HG03521 (cell line): ENCODE measurements at regions not wholly inside any gene's neighbourhood (a gene's known extent, or its start where the extent isn't known, plus 50 kb on each side); places are given as distances from the start of the nearest gene placed in this dataset.

Experiments used
- ATAC-seq: cut with Tn5 transposase; IDR thresholded peaks from one replicate; pipeline ENCODE4 v1.9.1; 2021; ENCODE audit warnings: mild to moderate bottlenecking, moderate library complexity; ENCODE audit not compliant: unreplicated experiment

- ATAC-seq, result no peak
Observed at GRCh38 chr16:73179705-73180331, 131.9 kb upstream of the ZFHX3 start.

GRCh38 chr16:73177729-73178295 lies 129.9 kb upstream of the ZFHX3 start:
- ATAC-seq, result no peak

GRCh38 chr16:73176577-73177013 lies 128.7 kb upstream of the ZFHX3 start:
- ATAC-seq, result no peak

- ATAC-seq, result no peak
Observed at GRCh38 chr16:73172973-73173709, 125.2 kb upstream of the ZFHX3 start.

- no peak for ATAC-seq
Observed at GRCh38 chr16:73172241-73172972, 124.5 kb upstream of the ZFHX3 start.

- ATAC-seq, result no peak
Observed at GRCh38 chr16:73171901-73172240, 123.9 kb upstream of the ZFHX3 start.

GRCh38 chr16:73171380-73171779 lies 123.5 kb upstream of the ZFHX3 start:
- no peak for ATAC-seq

- ATAC-seq, result no peak
Observed at GRCh38 chr16:73170612-73171038, 122.7 kb upstream of the ZFHX3 start.

GRCh38 chr16:73166947-73167550 lies 119.1 kb upstream of the ZFHX3 start:
- no peak for ATAC-seq

GRCh38 chr16:73166441-73166851 lies 118.5 kb upstream of the ZFHX3 start:
- ATAC-seq, result no peak

GRCh38 chr16:73163238-73163815 lies 115.4 kb upstream of the ZFHX3 start:
- ATAC-seq, result no peak

- ATAC-seq, result no peak
Observed at GRCh38 chr16:73161977-73162376, 114.0 kb upstream of the ZFHX3 start.

GRCh38 chr16:73159296-73159695 lies 111.4 kb upstream of the ZFHX3 start:
- no peak for ATAC-seq

- ATAC-seq, result no peak
Observed at GRCh38 chr16:73157861-73158260, 109.9 kb upstream of the ZFHX3 start.

GRCh38 chr16:73154063-73154870 lies 106.3 kb upstream of the ZFHX3 start:
- ATAC-seq, result no peak

- no peak for ATAC-seq
Observed at GRCh38 chr16:73152386-73153125, 104.6 kb upstream of the ZFHX3 start.

GRCh38 chr16:73151941-73152340 lies 104.0 kb upstream of the ZFHX3 start:
- no peak for ATAC-seq

GRCh38 chr16:73151225-73151624 lies 103.3 kb upstream of the ZFHX3 start:
- no peak for ATAC-seq

- ATAC-seq, result no peak
Observed at GRCh38 chr16:73150786-73151185, 102.9 kb upstream of the ZFHX3 start.
